ENCODE measurements at regions not wholly inside any gene's neighbourhood (a gene's known extent, or its start where the extent isn't known, plus 50 kb on each side); places are given as distances from the start of the nearest gene placed in this dataset.

DNA sequence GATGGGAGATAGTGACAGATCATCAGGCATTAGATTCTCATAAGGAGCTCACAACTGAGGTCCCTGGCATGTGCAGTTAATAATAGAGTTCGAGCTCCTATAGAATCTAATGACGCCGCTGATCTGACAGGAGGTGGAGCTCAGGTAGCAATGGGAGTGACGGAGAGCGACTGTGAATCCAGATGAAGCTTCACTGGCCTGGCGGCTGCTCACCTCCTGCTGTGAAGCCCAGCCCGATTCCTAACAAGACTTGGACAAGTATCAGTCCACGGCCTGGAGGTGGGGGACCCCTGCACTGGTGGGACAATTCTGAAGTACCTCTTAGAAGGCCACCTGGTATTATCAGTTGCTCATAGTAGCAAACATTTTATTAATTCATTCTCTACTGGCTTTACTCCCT is 377.9 kb upstream of the ITGA1 start:
- DNase-seq (ENCODE audit: low read depth): no peak

DNA sequence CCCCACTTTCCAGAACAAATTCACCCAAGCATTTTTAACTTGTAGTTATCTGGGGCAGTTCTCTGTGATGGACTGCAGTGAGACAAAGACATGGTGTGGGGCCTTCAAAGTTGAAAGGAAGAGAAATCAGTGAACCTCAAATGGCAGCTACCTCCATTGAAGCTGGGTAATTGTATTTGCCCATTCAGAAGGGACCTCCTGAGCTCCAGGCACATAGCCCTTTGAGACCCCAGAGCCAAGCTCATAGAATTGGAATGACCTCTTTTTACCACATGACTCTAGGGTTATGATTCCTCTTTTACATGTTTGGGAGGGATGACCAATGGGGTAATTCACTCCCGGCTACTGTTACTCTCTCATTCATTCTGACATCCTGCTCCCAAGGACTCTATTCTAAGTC is 368.4 kb upstream of the ITGA1 start:
- no peak for DNase-seq (ENCODE audit: low read depth)

DNA sequence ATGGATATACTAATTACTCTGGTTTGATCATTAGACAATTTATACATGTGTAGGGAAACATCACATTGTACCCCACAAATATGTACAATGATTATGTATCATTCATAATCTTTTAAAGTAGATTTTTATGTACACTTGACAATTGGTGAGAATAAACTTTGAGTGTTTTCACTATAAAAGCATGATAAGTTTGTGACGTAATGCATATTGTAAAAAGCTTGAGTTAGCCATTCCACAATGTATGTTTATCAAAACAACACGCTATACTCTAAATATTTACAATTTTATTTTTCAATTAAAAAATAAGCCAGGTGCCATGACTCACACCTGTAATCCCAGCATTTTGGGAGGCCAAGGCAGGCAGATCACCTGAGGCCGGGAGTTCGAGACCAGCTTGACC is 360.1 kb upstream of the ITGA1 start:
- no peak for DNase-seq (ENCODE audit: low read depth)

DNA sequence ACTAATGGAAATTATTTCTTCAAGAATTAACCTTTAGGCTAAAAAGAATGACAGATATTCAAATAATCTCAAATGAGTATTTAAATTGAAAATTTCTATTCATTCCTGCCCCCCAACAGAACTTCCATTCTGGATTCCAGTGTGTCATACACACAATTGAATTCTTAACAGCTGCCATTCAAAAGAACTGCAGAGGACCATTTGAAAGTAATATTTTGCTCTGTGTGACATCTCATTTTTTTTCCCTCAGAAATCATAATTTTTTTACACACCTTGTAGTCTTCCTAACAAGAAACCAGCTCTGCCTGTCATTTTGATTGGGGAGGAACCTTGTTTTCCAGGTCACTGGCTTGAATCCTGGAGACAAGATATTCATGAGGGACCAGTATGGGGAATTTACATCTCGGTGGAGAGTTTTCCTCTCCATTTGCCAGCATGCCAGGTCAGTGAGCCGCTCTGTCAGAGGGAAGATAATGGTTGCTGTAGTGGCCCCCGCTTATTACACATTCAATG is 358.7 kb upstream of the ITGA1 start:
- no peak for DNase-seq (ENCODE audit: low read depth)

DNA sequence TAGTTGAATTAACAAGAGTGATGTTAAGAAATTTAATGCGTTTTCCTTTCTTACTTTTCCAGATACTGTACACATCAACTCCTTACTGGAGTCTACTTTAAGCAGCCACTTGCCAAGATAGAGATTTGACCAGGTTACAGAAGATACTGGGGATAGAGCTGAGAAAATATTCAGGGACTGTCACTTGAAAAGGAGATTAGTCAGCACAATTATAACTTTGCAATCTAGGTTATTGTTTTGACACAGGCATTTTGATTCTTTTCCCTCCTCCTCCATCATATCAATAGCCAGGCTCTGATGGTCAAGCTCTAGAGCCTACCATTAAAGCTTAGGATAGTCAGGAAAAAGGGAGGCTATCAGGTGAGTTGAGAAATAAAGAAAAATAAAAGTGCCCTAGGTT is 345.9 kb upstream of the ITGA1 start:
- DNase-seq (ENCODE audit: low read depth): no peak

DNA sequence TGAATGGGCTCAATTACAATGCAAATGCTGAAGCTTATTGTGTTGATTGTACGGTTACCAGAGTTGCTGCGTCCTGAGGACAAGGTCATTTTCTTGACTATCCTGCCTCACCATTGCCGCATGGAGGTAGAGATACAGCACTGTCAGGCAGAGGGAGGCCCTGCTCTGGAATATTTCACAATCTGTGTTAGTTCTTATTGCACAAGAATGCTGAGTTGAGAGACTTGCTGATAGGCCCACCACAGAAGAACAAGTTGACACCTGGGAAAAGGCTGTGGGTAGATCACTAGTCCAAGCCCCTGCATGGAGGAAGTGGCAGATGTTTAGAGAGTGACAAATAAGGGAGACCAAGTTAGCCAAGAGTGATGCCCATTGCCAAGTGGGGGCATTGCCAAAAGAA is 344.5 kb upstream of the ITGA1 start:
- no peak for DNase-seq (ENCODE audit: low read depth)

DNA sequence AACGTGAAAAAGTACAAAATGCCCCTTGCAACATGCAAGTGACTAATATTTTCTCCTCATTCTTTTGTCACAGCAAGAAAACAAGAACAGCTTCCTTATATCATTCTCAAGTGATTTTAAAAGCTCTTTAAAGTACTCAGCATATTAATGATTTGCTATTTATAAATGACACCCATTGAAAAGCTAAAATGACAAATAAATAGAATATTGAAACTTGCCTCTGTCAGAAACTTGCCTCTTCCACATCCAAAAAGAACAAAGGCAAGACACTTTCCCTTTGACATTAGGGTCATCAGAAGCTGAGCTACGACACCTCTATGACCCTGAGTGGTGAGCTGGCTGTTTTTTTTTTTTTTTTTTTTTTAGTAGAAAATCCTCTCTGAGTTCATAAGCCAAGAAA is 339.6 kb upstream of the ITGA1 start:
- DNase-seq (ENCODE audit: low read depth): no peak

DNA sequence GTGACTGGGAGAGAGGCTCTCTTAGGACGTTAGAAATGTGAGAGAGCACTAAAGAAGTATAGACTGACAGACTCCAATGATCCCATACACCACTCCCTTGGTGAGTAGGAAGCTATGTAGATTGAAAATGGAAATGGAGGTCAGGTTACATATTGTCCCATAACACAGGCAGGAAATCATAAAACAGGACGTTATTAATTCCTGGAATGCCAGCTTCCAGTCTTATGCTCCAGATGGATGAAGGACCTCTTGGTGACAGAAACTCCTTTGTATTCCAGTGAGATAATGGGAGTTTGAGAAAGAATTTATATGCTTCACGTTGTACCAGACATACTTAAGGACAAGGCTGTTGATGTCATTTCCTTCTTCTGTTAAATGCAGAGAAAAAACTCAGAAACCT is 338.2 kb upstream of the ITGA1 start:
- no peak for DNase-seq (ENCODE audit: low read depth)

DNA sequence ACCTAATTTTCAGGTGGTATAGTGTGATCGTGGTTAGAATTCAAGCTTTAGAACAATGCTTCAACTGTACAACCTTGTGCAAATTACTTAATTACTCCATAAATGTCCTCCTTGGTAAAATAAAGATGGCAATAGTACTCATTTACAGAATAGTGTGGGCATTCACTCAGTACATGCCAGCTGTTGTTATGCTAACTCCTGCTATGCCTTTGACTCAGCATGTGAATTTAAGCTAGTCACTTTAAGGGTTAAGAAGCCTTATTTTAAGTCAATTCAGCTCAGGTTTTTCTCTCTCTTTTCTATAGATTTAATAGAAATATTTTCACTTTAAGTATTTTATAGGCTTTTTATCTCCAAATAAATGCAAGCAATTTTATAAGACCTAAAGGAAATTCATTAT is 335.6 kb upstream of the ITGA1 start:
- no peak for DNase-seq (ENCODE audit: low read depth)

DNA sequence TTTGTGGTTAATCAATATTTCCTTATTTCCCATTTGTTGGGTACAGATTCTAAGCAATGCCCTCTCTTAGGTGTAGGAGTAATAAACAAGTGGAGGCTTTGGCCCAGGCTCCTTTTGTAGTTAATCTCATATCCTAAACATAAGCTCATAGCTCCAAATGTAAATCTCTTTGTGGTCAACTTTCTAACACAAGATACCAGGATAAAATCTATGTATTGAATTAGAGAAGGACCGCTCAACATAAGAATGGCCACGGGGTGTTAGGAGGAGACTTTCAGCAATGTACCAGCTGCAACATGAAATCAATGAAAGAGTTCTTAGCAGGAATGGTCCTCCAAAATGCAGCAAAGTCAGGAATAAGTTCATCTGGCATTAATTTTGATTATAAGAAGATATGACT is 334.5 kb upstream of the ITGA1 start:
- no peak for DNase-seq (ENCODE audit: low read depth)

DNA sequence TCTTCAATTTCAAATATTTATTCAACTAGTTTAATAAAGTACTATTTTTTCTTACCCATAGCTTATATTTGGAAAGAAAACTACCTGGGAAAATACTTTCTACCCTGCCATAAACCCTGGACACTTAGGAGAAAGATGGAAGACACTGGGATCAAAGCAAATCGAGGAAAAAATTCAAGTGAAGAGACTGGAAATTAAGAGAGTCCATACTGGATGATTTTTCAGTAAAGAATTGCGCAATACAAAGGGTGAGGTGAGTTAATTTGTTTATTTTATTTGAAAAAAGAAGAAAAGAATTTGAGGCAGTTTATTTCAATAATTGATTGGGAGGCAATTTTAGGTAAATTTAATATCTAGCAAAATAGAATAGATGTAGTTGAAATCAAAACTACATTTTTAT is 331.8 kb upstream of the ITGA1 start:
- DNase-seq (ENCODE audit: low read depth): no peak

DNA sequence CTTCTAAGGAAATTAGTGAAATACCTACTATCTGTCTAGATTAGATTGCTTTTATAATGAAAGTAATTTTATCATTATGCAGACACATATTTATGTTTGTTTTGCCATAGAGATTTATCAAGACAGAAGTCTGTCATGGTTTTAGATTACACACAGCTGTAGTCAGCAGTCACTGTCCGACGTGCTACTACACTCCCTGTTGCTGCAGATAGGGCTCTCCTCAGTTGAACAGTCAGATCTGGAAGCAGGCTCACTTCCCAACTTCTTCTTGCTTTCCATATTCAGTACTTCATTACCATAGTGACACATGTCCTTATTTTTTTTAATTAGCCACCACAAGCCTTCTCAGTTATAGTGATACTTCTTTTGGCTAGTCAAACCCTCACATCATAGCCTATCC is 329.9 kb upstream of the ITGA1 start:
- no peak for DNase-seq (ENCODE audit: low read depth)

DNA sequence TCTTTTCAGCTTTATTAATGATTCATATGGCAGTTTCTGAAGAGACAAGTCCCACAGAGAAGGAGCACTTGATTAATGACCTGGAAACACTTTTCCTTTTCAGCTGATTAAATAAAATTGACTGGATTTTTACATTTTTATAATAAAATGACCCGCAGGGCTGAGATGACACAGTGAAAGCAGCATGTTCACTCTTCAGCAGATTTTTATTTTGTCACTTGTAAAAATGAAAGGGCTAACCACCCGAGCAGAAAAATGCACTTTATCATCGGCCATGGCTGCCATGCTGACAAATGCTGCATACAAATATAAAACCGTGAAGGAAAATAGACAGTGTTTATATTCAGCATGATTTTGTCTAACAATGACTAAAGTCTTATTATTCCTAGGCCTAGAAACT is 321.6 kb upstream of the ITGA1 start:
- no peak for DNase-seq (ENCODE audit: low read depth)

DNA sequence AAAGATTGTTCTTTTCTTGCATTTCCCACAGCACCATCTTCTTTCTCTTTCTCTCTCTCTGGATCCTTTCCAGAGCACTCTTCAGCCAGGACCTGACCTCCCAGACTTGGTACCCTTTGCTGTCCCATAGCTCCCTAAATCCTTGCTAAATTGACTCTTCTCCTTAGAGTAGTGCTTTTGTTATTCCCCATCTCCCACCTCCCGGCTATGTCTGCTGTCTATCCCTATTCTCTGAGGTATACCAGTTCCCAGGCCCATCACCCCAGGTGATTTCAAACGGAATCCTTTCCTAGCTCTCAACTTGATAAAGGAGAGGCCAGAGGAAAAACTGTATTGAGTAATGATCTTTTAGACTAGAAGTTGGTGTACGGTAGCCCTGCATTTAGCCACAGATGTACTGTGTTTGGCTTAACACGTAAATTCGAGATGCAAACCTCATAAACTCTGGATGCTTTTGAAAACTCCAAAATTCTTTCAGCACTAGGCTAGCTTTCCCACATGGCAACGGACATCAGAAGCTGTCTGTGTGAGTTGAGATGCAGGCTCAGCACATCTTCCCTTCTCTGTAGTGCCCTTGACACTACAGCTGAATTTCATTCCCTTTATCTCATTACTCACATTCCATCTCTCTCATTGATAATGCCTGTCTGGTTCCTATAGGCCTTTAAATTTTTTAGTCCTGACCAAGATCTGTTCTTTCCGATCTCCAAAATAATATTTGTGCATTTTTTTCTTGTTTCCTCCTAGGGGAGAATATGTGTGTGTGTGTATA is 320.8 kb upstream of the ITGA1 start:
- no peak for DNase-seq (ENCODE audit: low read depth)

DNA sequence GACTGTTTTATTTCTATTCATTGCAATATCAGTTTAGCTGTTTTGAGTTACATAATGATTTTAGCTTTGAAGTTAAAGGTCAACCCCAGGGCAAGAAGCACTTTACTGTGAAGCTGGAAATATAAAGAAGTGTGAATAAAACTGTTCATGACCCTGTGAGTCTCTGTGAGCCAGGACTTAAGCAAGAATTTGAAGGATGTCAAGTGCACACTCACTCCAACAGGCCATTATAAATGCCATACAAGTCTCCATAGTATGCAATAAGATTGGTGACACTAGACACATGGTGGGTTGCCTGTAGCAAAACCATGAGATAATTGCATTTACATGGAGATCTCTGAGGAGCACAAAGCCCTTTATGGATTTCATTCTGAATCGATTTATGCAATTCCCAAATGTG is 318.7 kb upstream of the ITGA1 start:
- DNase-seq (ENCODE audit: low read depth): no peak

DNA sequence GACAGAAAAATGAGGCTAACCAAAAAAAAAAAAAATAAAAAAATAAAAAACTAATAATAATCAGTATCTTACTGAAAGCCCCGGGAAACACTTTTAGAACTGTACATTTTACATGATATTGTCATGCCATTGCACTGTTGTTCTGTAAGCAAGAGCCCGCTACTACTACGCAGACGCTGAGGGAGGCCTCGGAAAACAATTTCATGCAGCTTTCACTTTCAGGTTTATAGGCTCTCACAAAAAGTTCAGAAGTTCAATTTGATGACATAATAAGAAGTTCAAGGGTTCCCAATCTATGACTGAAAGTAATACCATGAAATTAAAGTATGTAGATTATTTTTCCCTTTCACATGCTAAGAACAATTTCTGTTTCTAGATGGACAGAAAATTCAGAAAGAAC is 318.3 kb upstream of the ITGA1 start:
- no peak for DNase-seq (ENCODE audit: low read depth)

DNA sequence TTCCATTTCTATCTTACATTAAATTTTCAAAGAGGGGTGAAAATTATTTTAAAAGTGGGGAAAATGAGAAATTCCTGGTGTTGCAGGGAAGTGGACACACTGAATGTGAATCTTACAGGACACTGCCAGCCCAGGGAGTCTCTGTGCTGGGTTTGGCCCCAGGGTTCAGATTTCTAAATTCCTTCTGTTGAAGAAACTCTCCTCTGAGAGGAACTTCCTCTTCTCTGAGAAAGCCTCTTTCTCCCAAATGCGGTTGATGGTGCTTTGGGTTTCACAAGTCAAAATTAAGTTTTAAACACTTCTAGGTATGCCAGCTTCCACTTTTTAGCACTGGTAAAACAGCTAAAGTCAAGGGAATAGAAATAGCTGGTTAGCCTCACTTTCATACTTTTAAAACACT is 317.9 kb upstream of the ITGA1 start:
- no peak for DNase-seq (ENCODE audit: low read depth)

DNA sequence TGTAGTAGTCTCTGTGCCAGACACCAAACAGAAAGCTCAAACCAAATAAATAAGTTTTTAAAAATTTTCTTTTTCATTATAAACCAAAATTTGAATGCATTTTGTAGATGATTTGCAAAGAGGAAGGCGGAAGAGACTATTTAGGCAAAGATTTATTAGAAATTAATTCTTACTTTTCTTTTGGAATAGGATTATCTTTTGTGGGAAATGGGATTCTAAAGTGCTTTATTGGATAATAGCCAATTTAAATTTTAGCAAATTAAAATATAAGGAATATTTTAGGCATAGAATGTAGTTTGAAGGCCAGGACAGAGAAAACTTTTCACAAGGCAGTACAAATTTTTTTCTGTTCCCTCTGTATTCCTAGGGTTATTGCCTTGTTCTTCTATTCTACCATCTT is 311.4 kb upstream of the ITGA1 start:
- no peak for DNase-seq (ENCODE audit: low read depth)

DNA sequence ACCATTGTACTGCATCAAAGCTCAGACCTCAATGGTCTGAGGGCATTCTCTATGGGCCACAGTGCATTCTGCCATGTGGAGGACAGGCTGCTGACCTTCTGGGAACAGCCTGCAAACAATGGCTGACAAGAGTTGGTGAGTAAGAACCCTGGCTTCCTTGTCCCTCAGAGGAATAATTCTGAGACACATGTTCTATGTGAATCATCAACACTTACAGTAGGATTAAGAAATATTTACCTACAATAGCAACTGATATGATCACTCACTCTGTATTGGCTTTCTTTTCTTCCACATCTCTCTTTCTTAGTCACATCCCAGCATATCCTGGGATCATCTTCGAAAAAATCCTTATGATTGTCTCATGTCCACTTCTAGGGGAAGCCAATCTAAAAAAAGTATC is 306.5 kb upstream of the ITGA1 start:
- no peak for DNase-seq (ENCODE audit: low read depth)

DNA sequence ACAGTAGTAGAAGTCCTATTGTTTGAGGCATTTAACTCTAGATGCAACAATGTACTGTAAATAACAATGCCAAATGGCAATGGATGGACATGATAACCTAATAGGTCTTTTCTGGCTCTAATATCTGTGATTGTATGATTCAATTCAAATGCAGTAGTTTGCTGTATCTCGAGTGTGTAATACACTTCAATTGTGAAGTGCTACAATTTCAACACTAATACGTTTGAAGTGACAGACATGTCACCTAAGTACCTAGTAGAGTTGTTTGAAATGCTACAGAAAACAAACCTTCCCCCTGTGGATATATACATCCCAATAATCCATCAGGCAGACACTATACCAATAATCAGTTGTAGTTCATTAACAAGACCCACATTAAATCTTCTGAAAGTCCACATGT is 305.9 kb upstream of the ITGA1 start:
- no peak for DNase-seq (ENCODE audit: low read depth)

DNA sequence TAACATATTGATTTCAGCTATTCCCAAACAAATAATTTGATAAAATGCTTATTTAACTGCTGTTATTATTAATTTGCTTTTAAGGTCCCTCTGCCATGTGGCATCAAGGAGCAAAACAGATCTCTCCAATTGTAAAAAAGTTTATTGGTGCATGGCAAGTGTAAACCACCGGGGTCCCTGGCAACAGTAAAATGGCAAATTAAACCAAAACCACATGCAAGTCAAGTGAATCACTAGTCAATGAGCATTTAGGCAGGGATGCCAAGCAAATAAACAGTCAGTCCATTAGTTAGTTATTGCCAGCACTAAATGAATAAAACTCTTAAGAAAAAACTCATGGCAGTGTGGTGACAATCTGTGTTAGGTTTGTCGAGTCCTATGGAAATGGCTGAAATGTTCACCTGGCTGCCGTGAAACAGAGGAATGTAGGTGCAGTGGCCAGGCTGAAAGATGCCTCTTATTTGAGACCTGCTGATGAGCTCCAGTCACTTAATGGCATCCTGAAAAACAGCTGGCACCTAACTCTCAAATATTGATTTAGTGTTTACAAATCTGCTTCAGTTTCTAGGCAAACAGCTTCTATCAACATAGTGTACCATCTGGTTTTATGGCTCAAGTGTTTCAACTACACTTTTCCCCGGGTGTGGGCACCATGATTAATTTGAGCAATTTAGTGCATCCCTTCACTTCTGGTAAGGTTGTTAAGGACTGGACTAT is 296.5 kb upstream of the ITGA1 start:
- no peak for DNase-seq (ENCODE audit: low read depth)

DNA sequence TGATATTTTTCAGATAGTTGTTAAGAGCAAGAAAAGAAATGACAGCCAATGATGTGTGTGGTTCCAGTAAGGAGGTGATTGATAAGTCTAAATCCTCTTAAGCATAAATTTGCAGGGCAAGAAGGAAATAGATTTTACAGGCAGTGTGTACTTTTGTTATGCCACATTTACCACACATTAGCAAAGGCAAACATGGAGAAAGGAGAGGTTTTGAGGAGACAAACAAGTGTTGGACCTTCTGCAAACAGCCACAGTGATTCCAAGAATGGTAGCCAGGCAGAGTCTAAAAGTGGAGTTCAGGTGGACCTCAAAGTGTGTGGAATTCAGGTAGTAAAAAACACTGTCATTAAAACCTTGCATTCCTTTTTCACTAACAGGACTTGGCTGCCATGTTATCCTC is 295.9 kb upstream of the ITGA1 start:
- no peak for DNase-seq (ENCODE audit: low read depth)

DNA sequence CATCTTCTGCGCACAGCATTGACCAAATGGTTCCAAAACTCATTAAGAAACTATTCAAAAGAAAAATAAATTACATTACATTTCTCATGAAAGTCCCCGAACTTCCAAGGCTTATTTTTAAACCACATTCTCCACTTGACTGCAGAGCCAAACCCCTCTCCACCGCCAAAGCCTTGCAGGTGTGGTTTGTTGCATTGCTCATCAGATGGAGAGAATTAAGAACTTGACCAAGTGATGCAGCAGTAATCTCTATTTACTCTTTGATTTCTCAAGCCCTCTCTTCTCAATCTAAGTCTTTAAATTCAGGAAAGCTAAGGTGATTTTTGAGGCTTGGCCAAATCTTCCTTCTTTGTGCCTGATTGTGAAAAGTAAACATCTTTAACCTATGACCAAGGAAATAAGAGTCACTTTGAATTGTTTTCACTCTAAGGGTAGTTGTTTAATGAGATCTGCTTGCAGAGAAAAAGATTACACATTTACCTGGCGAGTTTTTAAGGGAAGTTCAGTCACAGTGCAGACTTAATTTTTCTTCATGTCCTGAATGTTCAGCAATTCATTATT is 290.5 kb upstream of the ITGA1 start:
- DNase-seq (ENCODE audit: low read depth): no peak

Data from T follicular helper cell (primary cell).